ENCODE measurements at regions not wholly inside any gene's neighbourhood (a gene's known extent, or its start where the extent isn't known, plus 50 kb on each side); places are given as distances from the start of the nearest gene placed in this dataset.

GRCh38 chr13:70432276-70432805 lies 324.1 kb upstream of the KLHL1 start:
- no peaks in the 10 kb centered on the region for H3K4me1 Mint-ChIP-seq
- H3K4me3 Mint-ChIP-seq: no peak overlapping the region
- DNase-seq: no peak
- H3K9me3 Mint-ChIP-seq: peaks cover 4 to 5% of the 10 kb centered on the region in 2 donors
- no peak for ATAC-seq (replicated peaks)
- no peak overlapping the region for H3K27ac Mint-ChIP-seq
- H3K36me3 Mint-ChIP-seq: no peaks in the 10 kb centered on the region
- no peaks in the 10 kb centered on the region for H3K27me3 Mint-ChIP-seq

- no peak for DNase-seq
- Mint-ChIP-seq H3K9me3 (peaks cover 4 to 6% of the 10 kb centered on the region in 2 donors), H3K27me3 (no peaks in the 10 kb centered on the region), H3K36me3 (no peaks in the 10 kb centered on the region), H3K4me3 (no peak overlapping the region), H3K27ac (no peak overlapping the region), H3K4me1 (no peaks in the 10 kb centered on the region)
- ATAC-seq (replicated peaks): no peak
Measured at GRCh38 chr13:70430256-70430655, 322.0 kb upstream of the KLHL1 start.

GRCh38 chr13:70424928-70425327 lies 316.7 kb upstream of the KLHL1 start:
- Mint-ChIP-seq H3K9me3 (peaks cover 0 to 4% of the 10 kb centered on the region in 2 donors), H3K4me3 (no peak overlapping the region), H3K4me1 (no peaks in the 10 kb centered on the region), H3K27ac (no peak overlapping the region), H3K36me3 (no peaks in the 10 kb centered on the region), H3K27me3 (no peaks in the 10 kb centered on the region)
- ATAC-seq (replicated peaks) (no peak), DNase-seq (no peak)

- Mint-ChIP-seq H3K9me3 (peaks cover 0 to 4% of the 10 kb centered on the region in 2 donors), H3K4me1 (no peaks in the 10 kb centered on the region), H3K4me3 (no peak overlapping the region), H3K36me3 (no peaks in the 10 kb centered on the region), H3K27me3 (no peaks in the 10 kb centered on the region), H3K27ac (no peak overlapping the region)
- ATAC-seq (replicated peaks): no peak
- no peak for DNase-seq
Measured at GRCh38 chr13:70424428-70424827, 316.2 kb upstream of the KLHL1 start.

GRCh38 chr13:70415136-70415535 lies 306.9 kb upstream of the KLHL1 start:
- H3K36me3 Mint-ChIP-seq: no peaks in the 10 kb centered on the region
- peaks cover 0 to 4% of the 10 kb centered on the region in 2 donors for H3K9me3 Mint-ChIP-seq
- ATAC-seq (replicated peaks): no peak

GRCh38 chr13:70408865-70409264 lies 300.6 kb upstream of the KLHL1 start:
- Mint-ChIP-seq H3K9me3 (peaks cover 0 to 2% of the 10 kb centered on the region in 2 donors), H3K27ac (no peak overlapping the region), H3K27me3 (no peaks in the 10 kb centered on the region), H3K36me3 (no peaks in the 10 kb centered on the region), H3K4me1 (no peaks in the 10 kb centered on the region), H3K4me3 (no peak overlapping the region)
- ATAC-seq (replicated peaks): no peak
- no peak for DNase-seq

More at GRCh38 chr13:70415136-70415535, 306.9 kb upstream of the KLHL1 start:
- Mint-ChIP-seq H3K27ac (no peak overlapping the region), H3K4me3 (no peak overlapping the region), H3K4me1 (no peaks in the 10 kb centered on the region), H3K27me3 (no peaks in the 10 kb centered on the region)
- no peak for DNase-seq

- ATAC-seq (replicated peaks) (no peak), DNase-seq (no peak)
- Mint-ChIP-seq H3K4me3 (no peak overlapping the region), H3K9me3 (peaks cover 0 to under 1% of the 10 kb centered on the region in 2 donors), H3K36me3 (no peaks in the 10 kb centered on the region), H3K27ac (no peak overlapping the region), H3K4me1 (no peaks in the 10 kb centered on the region), H3K27me3 (no peaks in the 10 kb centered on the region)
Measured at GRCh38 chr13:70407486-70407885, 299.2 kb upstream of the KLHL1 start.

GRCh38 chr13:70405266-70405665 lies 297.0 kb upstream of the KLHL1 start:
- Mint-ChIP-seq H3K27ac (no peak overlapping the region), H3K9me3 (no peaks in the 10 kb centered on the region), H3K4me3 (no peak overlapping the region), H3K27me3 (no peaks in the 10 kb centered on the region), H3K36me3 (no peaks in the 10 kb centered on the region), H3K4me1 (no peaks in the 10 kb centered on the region)
- no peak for ATAC-seq (replicated peaks)
- DNase-seq: no peak

- Mint-ChIP-seq H3K4me3 (no peak overlapping the region), H3K27ac (no peak overlapping the region), H3K9me3 (peaks cover 4 to 10% of the 10 kb centered on the region in 2 donors), H3K27me3 (no peaks in the 10 kb centered on the region), H3K36me3 (no peaks in the 10 kb centered on the region), H3K4me1 (no peaks in the 10 kb centered on the region)
- ATAC-seq (replicated peaks) (no peak), DNase-seq (no peak)
Measured at GRCh38 chr13:70394031-70394548, 285.8 kb upstream of the KLHL1 start.

- H3K27me3 Mint-ChIP-seq: no peaks in the 10 kb centered on the region
Measured at GRCh38 chr13:70391678-70392077, 283.4 kb upstream of the KLHL1 start.

GRCh38 chr13:70390968-70391367 lies 282.7 kb upstream of the KLHL1 start:
- Mint-ChIP-seq H3K9me3 (peaks cover 0 to 6% of the 10 kb centered on the region in 2 donors), H3K4me1 (no peaks in the 10 kb centered on the region), H3K27ac (no peak overlapping the region), H3K36me3 (no peaks in the 10 kb centered on the region), H3K4me3 (no peak overlapping the region), H3K27me3 (no peaks in the 10 kb centered on the region)
- ATAC-seq (replicated peaks) (no peak), DNase-seq (no peak)

More at GRCh38 chr13:70391678-70392077, 283.4 kb upstream of the KLHL1 start:
- Mint-ChIP-seq H3K4me1 (no peaks in the 10 kb centered on the region), H3K4me3 (no peak overlapping the region), H3K9me3 (peaks cover 0 to 6% of the 10 kb centered on the region in 2 donors), H3K36me3 (no peaks in the 10 kb centered on the region), H3K27ac (no peak overlapping the region)
- no peak for DNase-seq
- ATAC-seq (replicated peaks): no peak

GRCh38 chr13:70390064-70390463 lies 281.8 kb upstream of the KLHL1 start:
- no peak for ATAC-seq (replicated peaks)
- no peak for DNase-seq
- Mint-ChIP-seq H3K36me3 (no peaks in the 10 kb centered on the region), H3K27ac (no peak overlapping the region), H3K27me3 (no peaks in the 10 kb centered on the region), H3K4me3 (no peak overlapping the region), H3K9me3 (peaks cover 0 to 6% of the 10 kb centered on the region in 2 donors), H3K4me1 (no peaks in the 10 kb centered on the region)

- no peak for DNase-seq
- Mint-ChIP-seq H3K4me1 (no peaks in the 10 kb centered on the region), H3K27ac (no peak overlapping the region), H3K27me3 (no peaks in the 10 kb centered on the region), H3K4me3 (no peak overlapping the region), H3K9me3 (peaks cover 0 to 6% of the 10 kb centered on the region in 2 donors), H3K36me3 (no peaks in the 10 kb centered on the region)
- ATAC-seq (replicated peaks): no peak
Measured at GRCh38 chr13:70388935-70389334, 280.7 kb upstream of the KLHL1 start.

GRCh38 chr13:70386919-70387318 lies 278.7 kb upstream of the KLHL1 start:
- ATAC-seq (replicated peaks) (no peak), DNase-seq (no peak)
- H3K9me3 Mint-ChIP-seq: peaks cover 0 to 6% of the 10 kb centered on the region in 2 donors
- no peaks in the 10 kb centered on the region for H3K4me1 Mint-ChIP-seq
- H3K27ac Mint-ChIP-seq: no peak overlapping the region
- no peak overlapping the region for H3K4me3 Mint-ChIP-seq
- no peaks in the 10 kb centered on the region for H3K36me3 Mint-ChIP-seq
- H3K27me3 Mint-ChIP-seq: no peaks in the 10 kb centered on the region

- no peak overlapping the region for H3K4me3 Mint-ChIP-seq
- ATAC-seq (replicated peaks) (no peak), DNase-seq (no peak)
- peaks cover 0 to 2% of the 10 kb centered on the region in 2 donors for H3K9me3 Mint-ChIP-seq
- H3K27ac Mint-ChIP-seq: no peak overlapping the region
- H3K27me3 Mint-ChIP-seq: no peaks in the 10 kb centered on the region
- no peaks in the 10 kb centered on the region for H3K36me3 Mint-ChIP-seq
- no peaks in the 10 kb centered on the region for H3K4me1 Mint-ChIP-seq
Measured at GRCh38 chr13:70385852-70386251, 277.6 kb upstream of the KLHL1 start.

All from stimulated activated naive B cell treated with anti-CD40 and anti-IgM and Interleukin-4, amounts not matched to agents 10 μg/mL and 1 μg/mL and 100 μg/mL, for 72 hours (primary cell).